ENCODE measurements at regions not wholly inside any gene's neighbourhood (a gene's known extent, or its start where the extent isn't known, plus 50 kb on each side); places are given as distances from the start of the nearest gene placed in this dataset.
A peak's percentile ranks its signal among the peaks of the same experiment; 100 is the strongest.
"Not testable (repeated sequence)": the region's sequence is repeated elsewhere in the genome, so short reads cannot be mapped to it uniquely, and the experiment has no call there.

DNA sequence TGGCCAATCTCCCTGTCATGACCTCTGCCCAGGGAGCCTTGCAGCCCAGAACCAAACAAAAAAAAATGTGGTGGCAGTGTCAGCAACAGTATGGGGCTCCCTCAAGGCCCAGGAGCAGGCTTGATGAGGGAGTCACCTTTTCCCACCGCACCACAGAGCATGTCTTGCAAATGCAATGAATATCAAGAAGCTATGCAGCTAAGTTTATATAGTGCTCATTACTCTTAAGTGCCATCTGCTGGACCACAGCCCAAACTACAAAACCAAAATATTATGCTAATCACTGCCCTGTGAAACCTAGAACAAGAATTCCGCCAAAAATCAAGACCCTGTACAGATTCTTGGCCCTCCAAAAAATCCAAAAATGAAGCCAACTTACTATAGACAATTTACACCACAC is 65.9 kb downstream of the PABPC5 start:
- peak in 1 of 2 experiments; percentile 9 for DNase-seq

DNA sequence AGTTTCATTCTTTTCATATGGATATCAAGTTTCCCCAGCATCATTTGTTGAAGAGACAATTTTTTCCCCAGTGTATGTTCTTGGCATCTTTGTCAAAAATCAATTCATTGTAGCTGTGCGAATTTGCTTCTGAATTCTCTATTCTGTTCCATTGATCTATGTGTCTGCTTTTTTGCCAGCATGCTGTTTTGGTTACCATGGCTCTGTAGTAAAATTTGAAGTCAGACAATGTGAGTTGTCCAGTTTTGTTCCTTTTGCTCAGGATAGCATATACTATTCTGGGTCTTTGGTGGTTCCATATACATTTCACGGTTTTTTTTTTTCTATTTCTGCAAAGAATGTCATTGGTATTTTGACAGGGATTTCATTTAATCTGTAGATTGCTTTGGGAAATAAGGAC is 95.6 kb downstream of the PABPC5 start:
- DNase-seq: not testable (repeated sequence)

DNA sequence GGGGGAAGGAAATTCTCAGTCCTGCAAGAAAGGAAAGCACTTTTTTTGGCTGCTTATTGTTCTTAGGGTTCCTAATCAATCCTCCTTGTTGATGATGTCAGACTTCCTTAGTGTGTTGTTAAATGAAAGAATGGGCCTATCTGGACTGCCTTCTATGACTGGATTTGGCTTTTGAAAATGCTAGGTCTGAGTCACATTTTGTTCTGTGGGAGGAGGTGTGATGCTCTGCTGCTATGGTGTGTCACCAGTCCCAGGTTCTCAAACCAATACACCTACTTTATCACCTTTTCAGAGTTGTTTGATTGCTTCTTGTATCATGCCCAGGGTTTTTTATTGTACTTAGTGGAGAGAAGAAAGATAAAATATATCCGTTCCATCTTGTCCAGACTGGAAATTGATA is 128.5 kb downstream of the PABPC5 start:
- not testable (repeated sequence) for DNase-seq
